Stimulated activated effector memory CD8-positive, alpha-beta T cell treated with anti-CD3 and anti-CD28 coated beads, Interleukin-12 subunit alpha, Interleukin-12 subunit beta, amount 100 ng/mL, for 72 hours (primary cell): ENCODE measurements at regions not wholly inside any gene's neighbourhood (a gene's known extent, or its start where the extent isn't known, plus 50 kb on each side); places are given as distances from the start of the nearest gene placed in this dataset.

ENCODE experiments used
- ATAC-seq: fragments of 150-1000 bp; cut with Tn5 transposase; 2 replicates; pipeline ENCODE4 v1.10.0; 2021
- DNase-seq, 2 donors: peaks; one replicate each; pipeline ENCODE4 v3.0.0; 2021 to 2022; ENCODE audit warnings: low spot score in 2 of 2
- H3K27ac Mint-ChIP-seq: one replicate; pipeline ENCODE4 v1.8.0; 2022; ENCODE audit warnings: mild to moderate bottlenecking, mixed read lengths
- H3K36me3 Mint-ChIP-seq: one replicate; pipeline ENCODE4 v1.8.0; 2022; ENCODE audit warnings: mild to moderate bottlenecking, mixed read lengths
- H3K4me1 Mint-ChIP-seq: one replicate; pipeline ENCODE4 v1.8.0; 2022; ENCODE audit warnings: mixed read lengths
- H3K4me3 Mint-ChIP-seq: one replicate; pipeline ENCODE4 v1.8.0; 2022; ENCODE audit warnings: mild to moderate bottlenecking, mixed read lengths
- H3K9me3 Mint-ChIP-seq: one replicate; pipeline ENCODE4 v1.8.0; 2022; ENCODE audit warnings: mixed read lengths

DNA sequence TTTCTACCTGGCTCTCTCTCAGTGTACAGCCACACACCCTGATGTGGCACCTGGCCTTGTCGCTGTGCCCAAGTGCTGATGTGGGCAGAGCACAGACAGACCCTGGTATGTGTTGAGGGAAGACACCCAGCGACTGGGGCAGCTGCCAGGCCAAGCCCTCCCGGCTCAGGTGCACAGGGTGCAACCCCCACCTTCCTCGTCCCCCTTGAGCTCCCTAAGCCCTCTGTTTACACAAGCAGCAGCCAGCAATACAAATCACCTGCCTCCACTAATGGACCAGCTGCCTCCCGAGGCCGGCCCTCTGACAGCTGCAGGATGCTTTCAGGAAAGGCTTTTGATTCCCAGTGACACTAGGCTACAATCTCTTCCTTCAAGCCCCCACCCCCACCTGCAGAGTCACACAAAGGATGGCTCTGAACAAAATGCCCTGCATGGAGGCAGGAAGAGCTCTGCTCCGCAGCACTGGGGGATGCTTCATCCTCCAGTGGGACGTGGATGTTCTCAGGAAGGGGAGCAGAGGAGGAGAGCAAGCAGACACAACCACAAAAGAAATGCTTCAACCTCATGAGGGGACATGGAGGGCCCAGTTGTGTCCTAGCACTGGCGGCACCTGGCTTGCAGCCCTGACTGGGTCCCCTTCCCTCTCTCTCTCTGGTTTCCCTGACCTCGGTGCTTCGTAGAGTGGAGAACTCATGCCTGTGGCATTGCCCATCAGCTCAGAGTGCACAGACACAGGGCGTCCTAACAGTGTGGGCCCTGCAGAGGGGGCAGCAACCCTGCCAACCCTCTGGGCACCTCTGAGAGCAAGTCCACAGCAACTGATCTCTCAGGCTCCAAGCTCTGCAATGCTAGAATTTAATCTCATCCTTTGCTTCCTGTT is 140.8 kb downstream of the BARX1 start:
- Mint-ChIP-seq H3K27ac (no peak overlapping the region), H3K9me3 (no peaks in the 10 kb centered on the region), H3K36me3 (no peaks in the 10 kb centered on the region), H3K4me1 (no peaks in the 10 kb centered on the region), H3K4me3 (no peak overlapping the region)
- ATAC-seq (peak; percentile 42), DNase-seq (peak in 1 of 2 donors; percentile 34)

DNA sequence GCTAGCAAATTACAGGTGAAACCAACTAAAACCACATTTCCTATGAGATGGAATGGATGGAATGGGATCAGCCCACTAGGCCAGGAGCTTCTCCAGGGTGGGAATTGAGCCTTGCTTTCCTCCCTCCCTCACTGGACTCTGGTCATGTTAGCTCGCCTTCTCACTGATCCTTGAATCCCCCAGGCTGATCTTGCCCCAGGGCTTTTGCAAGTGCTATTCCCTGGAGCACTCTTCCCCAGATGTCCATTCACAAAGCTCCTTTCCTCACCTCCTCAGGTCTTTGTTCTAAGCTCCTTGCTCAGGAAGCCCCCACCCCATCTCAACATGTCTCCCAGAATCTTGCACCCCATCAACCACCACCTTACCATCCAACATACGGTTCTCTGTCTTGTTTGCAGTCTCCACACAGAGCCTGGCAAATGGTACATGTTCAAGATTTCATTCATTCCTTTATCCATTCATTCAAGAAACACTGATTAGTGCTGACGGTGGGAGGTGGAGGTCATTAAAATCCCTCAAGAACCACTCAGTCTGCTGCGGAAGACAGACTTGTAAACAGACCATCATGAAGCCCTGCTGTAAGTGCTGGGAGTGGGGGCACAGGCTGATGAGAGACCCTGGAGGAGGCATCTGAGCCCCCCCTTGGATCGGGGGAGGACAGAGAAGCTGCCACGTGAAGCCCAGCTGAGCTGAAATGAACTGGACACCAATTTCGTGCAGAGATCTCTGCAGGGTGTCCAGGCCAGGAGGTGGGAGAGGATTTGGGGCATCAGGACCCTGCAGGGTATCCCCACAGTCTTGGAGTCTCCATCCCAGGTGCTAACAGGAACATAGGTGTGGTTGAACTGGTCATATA is 141.7 kb downstream of the BARX1 start:
- Mint-ChIP-seq H3K36me3 (no peaks in the 10 kb centered on the region), H3K4me3 (no peak overlapping the region), H3K9me3 (no peaks in the 10 kb centered on the region), H3K4me1 (no peaks in the 10 kb centered on the region), H3K27ac (no peak overlapping the region)
- DNase-seq (no peak), ATAC-seq (no peak)

DNA sequence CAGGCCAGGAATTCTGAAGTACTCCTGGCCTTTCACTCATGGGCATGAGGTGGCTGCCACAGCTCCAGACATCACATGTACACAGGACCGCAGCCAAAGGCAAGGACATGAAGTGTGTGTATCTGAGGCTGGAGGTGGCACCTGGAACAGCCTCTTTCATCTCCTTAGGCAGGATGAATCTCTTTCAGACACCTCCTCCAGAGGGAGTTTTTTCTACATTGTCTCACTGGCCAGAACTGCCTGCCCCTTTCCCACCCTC is 142.8 kb downstream of the BARX1 start:
- DNase-seq = peak in 1 of 2 donors; percentile 36
- Mint-ChIP-seq H3K4me3 (no peak overlapping the region), H3K27ac (no peak overlapping the region), H3K4me1 (no peaks in the 10 kb centered on the region), H3K36me3 (no peaks in the 10 kb centered on the region), H3K9me3 (no peaks in the 10 kb centered on the region)
- ATAC-seq = no peak

DNA sequence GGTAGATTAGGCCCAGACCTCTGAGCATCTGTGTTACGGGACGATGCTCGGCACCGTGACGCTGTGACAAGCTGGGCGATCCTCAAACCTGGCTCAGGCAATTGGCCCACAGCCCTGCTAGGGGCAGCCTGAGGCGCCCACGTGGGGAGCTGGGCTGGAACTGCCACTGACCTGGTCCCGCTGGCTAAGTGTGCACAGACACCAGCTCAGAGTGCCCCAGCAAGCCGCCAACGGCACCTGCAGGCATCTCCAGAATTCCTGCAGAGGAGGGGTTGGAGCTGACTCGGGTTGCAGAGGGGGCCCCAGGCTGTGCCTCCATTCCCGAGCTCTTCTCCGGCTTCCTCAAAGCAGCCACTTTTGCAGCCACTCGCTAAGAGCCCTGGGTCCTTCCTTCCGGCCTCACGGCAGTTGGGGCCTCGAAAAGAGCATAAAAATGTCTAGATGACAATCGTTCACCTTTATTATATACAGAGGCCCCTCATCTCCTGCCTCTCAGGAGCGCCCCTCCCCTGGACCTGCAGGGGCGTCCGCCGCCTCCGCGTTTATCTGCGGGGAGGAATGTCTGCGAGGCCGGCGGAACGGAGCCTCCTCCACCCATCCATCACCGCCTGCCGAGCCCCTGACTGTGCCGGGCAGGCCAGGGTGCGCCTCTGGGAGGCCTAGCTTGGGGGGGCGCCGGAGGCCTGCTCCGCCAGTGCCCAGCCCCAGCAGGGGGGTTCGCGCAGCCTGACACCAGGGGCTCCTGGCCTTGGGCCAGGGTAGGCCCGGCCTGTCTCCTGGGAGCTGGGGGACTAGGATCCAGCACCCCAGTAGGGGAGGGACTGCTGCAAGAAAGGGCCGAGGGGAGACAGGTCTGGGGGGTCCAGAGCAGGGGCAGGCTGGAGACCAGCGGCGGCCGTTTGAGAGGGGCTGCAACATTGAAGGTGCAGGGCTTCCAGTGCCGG is 144.9 kb downstream of the BARX1 start:
- DNase-seq = peak in 1 of 2 donors; percentile 33
- H3K9me3 Mint-ChIP-seq = peaks cover 3% of the 10 kb centered on the region
- H3K27ac Mint-ChIP-seq = no peak overlapping the region
- no peak overlapping the region for H3K4me3 Mint-ChIP-seq
- ATAC-seq = no peak
- H3K36me3 Mint-ChIP-seq = no peaks in the 10 kb centered on the region
- no peaks in the 10 kb centered on the region for H3K4me1 Mint-ChIP-seq

DNA sequence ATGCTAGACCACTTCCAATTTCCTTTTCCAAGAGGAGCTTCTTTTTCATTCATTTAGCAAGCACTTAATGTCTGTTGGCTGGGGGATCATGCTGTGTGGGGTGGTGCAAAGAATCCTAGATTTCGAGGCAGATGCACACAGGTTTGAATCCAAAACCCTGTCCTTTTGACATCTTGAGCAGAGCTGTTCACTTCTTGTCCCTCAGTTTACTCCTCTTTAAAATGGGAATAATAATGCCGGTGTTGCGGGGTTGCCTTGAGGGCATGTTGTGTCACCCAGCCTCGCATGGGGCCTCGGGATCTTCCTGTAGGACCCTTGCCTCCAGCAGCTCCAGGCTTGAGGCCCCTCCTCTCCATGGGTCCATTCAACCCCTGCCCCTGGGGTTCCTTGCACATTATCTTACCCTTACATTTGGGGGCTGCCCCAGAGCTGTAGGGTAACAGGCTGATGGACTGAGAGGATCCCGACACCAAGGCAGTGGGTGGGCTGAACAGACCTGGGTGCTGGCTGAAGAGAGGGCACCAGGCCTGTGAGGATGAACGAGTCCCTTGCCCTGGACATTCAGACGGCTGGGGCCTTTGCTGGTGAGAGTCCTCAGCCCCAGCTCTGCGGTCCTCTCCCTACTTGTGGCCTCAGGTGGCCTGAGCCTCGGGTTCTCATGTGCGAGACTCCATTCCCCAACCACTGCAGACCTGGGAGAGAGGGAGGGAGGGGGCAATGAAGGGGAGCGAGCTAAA is 145.8 kb downstream of the BARX1 start:
- ATAC-seq = no peak
- DNase-seq = peak in 1 of 2 donors; percentile 38
- no peaks in the 10 kb centered on the region for H3K4me1 Mint-ChIP-seq
- H3K9me3 Mint-ChIP-seq = peaks cover 3% of the 10 kb centered on the region
- H3K36me3 Mint-ChIP-seq = no peaks in the 10 kb centered on the region
- no peak overlapping the region for H3K27ac Mint-ChIP-seq
- no peak overlapping the region for H3K4me3 Mint-ChIP-seq

DNA sequence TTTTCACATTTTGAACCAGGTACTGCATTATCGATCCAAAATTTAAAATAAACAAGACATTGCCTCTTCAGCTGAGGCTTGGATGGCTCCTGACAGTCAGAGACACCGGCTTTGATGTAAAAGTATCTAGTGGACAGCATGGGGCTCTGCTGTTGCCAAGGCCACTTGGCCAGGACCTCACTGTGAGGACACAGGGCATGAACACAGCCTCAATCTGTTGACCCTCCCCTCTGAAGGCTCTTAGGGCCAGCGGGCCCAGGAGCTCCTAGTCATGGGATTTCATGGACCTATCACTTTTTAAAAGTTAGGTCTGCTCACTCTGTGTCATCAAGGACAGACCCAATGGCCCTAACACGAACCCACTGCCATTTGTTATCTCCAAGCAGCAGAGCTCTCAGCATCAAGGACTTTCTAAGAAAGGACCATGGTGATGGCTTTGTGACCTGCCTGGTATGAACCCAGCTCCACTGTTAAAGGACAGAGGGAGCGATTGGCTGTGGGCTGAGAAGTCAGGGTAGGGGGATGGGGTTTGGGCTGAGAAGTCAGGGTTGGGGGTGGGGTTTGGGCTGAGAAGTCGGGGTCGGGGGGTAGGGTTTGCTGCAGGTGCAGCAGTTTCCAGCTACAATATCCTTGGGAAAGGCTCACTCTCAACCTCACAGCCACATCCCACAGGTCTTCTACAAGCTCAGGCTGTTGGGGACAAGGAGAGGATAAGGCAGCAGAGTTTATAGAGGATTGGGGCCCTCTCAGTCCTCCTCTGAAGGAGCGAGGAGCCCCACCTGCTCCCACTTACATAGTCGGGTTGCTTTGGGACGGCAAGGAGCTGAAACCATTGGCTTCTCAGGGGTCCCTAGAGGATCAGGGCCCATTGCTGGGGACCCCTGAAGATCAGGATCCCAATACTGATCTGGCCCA is 146.8 kb downstream of the BARX1 start:
- Mint-ChIP-seq H3K9me3 (peaks cover 3% of the 10 kb centered on the region), H3K4me1 (no peaks in the 10 kb centered on the region), H3K4me3 (no peak overlapping the region), H3K27ac (no peak overlapping the region), H3K36me3 (no peaks in the 10 kb centered on the region)
- ATAC-seq (no peak), DNase-seq (peak in 1 of 2 donors; percentile 41)

DNA sequence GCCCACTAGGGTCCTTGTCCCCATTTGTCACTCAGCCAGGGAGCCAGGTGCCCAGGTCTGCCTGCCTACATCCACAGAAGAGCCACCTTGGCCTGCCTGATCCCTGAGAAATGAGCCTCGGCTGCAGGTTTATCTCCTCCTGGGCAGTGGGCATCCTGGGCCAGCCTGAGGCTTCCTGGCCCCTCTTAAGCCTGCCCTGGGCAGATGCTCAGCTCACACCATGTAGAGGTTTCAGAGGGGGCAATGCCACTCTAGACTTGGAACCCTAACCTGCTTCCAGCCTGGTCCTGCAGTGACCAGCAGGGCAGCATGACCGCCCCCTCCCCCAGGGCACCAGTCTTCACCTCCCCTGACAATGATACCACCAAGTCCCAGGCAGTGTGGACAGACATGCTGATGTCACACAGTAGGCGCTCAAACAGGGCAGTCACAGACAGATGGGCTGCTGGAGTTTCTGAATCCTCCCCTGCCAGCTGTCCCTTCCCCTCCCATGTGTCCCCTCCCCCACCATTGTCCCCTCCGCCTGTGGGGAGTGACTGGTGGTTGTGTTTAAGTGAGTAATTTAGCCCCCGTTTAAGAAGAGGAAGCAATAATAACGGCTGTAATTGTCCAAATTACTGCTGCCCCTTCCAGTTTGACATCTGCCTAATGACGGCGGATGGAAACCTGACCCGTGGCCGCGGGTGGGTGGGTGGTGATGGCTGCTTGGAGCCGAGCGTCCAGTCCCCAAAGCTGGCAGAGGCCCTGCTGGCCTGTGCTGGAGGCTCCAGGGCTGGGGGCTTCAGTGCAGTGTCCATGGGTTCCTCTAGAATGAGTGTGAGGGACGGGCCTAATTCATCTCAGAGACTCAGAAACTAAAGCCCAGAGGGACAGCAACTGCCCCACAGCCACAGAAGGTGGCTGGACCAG is 147.7 kb downstream of the BARX1 start:
- H3K27ac Mint-ChIP-seq = no peak overlapping the region
- peaks cover 3% of the 10 kb centered on the region for H3K9me3 Mint-ChIP-seq
- ATAC-seq (no peak), DNase-seq (no peak)
- H3K4me1 Mint-ChIP-seq = no peaks in the 10 kb centered on the region
- no peaks in the 10 kb centered on the region for H3K36me3 Mint-ChIP-seq
- no peak overlapping the region for H3K4me3 Mint-ChIP-seq

DNA sequence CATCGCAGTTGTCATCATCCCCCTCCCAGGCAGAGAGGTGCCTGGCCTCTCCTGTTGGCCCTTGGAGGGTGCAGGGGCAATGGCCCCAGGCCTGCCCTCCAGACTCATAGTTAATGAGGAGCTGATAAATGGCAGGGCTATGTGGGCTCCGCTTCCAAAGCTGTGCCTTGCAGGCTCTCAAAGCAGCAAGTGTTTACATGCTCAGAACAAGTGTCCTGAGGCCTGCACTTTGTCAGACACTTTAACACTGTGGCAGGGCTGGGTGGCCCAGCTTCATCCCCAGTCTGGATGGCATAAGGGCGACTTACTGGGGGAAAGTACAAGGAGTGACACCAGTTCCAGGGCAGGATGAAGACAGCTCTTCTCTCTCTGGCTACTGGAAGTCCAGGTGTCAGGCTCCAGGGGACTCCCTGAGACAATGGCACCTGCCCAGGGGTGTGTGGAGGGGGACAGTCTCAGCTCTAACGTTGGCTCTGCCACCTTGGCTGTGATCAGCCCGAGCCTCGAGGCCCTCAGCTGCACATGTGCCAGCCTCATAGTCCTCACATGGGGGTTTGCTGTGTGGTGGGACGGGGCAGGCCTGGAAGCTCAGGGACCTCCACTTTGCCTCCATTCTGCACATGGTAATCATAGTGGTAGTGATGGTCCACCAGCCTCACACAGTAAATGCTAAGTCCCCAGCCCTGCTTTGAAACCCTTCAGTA is 153.4 kb downstream of the BARX1 start:
- H3K36me3 Mint-ChIP-seq = no peaks in the 10 kb centered on the region
- peaks cover 6% of the 10 kb centered on the region for H3K9me3 Mint-ChIP-seq
- no peaks in the 10 kb centered on the region for H3K4me1 Mint-ChIP-seq
- ATAC-seq (no peak), DNase-seq (no peak)
- H3K27ac Mint-ChIP-seq = no peak overlapping the region
- H3K4me3 Mint-ChIP-seq = no peak overlapping the region

DNA sequence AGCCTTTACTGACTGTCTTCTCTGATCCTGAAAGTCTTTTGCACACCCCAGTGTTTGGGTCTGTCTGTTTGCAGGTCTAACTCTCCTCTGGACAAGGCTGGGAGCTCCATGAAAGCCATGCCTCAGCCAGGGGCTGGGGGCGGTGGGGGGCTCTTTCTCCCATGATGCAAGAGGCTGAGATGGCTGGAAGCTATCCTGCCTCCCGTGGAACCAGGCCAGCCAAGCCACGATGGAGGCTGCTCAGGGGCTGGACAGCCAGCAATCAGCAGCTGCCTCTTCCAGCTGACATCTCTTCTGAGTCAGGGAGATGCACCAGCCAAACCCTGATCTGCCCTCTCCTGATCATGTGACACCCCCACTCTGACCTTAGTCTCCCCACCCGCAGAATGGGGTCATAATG is 154.0 kb downstream of the BARX1 start:
- Mint-ChIP-seq H3K4me3 (no peak overlapping the region), H3K9me3 (peaks cover 5% of the 10 kb centered on the region)
- ATAC-seq = no peak

DNA sequence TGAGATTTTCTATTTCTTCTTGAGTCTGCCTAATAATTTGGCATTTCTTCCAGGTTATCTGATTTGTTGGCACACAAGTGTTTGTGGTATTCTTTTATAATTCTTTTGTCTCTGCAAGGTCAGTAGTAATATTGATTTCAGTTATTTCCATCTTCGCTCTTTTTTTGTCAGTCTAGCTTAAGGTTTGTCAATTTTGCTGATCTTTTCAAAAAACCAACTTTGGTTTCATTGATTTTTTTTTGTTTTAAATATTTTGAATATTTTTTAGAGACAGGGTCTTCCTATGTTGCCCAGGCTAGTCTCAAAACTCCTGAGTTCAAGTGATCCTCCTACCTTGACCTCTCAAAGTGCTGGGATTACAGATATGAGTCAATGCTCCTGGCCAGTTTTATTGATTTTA is 162.8 kb downstream of the BARX1 start:
- Mint-ChIP-seq H3K36me3 (no peaks in the 10 kb centered on the region), H3K4me1 (no peaks in the 10 kb centered on the region), H3K4me3 (no peak overlapping the region), H3K9me3 (no peaks in the 10 kb centered on the region), H3K27ac (no peak overlapping the region)
- ATAC-seq (no peak), DNase-seq (no peak)

More for the DNA sequence above, 154.0 kb downstream of the BARX1 start:
- H3K4me1 Mint-ChIP-seq = no peaks in the 10 kb centered on the region
- H3K36me3 Mint-ChIP-seq = no peaks in the 10 kb centered on the region
- DNase-seq = no peak
- H3K27ac Mint-ChIP-seq = no peak overlapping the region

DNA sequence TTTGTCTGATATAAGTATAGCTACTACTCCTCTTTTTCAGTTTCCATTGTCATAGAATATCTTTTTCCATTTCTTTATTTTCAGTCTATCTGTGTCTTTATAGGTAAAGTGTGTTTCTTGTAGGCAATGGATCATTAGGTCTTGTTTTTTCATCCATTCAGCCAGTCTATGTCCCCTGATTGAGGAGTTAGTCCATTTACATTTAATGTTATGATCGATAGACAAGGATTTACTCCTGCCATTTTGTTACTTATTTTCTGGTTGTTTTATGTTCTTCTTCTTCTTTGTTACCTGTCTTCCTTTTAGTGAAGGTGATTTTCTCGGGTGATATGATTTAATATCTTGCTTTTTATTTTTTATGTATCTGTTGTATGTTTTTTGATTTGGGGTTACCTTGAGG is 169.0 kb downstream of the BARX1 start:
- DNase-seq (no peak), ATAC-seq (no peak)
- Mint-ChIP-seq H3K36me3 (no peaks in the 10 kb centered on the region), H3K27ac (no peak overlapping the region), H3K4me1 (no peaks in the 10 kb centered on the region), H3K9me3 (peaks cover 5% of the 10 kb centered on the region), H3K4me3 (no peak overlapping the region)

DNA sequence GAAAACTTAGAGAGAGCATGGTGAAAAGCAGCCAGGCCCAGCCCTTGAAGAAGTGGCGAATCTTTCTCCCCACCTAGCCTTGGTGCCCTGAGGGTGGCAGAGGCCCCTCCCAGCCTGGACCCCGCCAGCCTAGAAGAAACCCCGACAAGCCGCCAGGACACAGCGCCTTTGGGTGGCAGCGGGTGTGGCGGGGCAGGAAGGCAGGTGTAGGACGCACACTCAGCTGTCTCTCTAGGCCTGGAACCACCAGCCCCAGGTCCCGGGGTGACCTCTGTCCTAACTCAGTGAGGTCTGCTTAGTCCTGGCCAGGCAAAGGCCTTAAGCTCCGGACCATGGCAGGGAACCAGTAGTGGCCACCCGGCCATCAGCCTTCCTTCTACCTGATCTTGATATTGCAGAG is 178.3 kb downstream of the BARX1 start:
- ATAC-seq (peak; percentile 31), DNase-seq (no peak)
- Mint-ChIP-seq H3K4me3 (no peak overlapping the region), H3K36me3 (no peaks in the 10 kb centered on the region), H3K9me3 (no peaks in the 10 kb centered on the region), H3K27ac (no peak overlapping the region), H3K4me1 (no peaks in the 10 kb centered on the region)

DNA sequence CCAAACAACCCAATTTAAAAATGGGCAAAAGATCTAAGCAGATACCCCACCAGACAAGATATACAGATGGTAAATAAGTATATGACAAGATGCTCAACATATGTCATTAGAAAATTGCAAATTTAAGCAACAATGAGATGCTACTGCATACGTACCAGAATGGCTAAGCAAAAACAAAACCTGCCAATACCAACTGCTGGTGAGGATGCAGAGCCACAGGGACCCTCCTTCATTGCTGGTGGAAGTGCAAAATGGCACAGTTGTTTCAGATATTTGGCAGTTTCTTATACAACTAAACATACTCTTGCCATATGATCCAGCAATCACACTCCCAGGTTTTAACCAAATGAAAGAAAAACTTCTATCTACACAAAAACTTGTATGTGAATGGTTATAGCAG is 178.9 kb downstream of the BARX1 start:
- Mint-ChIP-seq H3K36me3 (no peaks in the 10 kb centered on the region), H3K9me3 (no peaks in the 10 kb centered on the region), H3K27ac (no peak overlapping the region), H3K4me1 (no peaks in the 10 kb centered on the region), H3K4me3 (no peak overlapping the region)
- DNase-seq (no peak), ATAC-seq (no peak)
